HL-60 (cell line): ENCODE measurements at regions not wholly inside any gene's neighbourhood (a gene's known extent, or its start where the extent isn't known, plus 50 kb on each side); places are given as distances from the start of the nearest gene placed in this dataset.
"Not testable (repeated sequence)": the region's sequence is repeated elsewhere in the genome, so short reads cannot be mapped to it uniquely, and the experiment has no call there.

Experiments
- CTCF ChIP-seq: IDR thresholded peaks from one replicate; pipeline ENCODE4 v1.5.1; 2011; ENCODE audit warnings: low read length, control low read depth, inconsistent platforms; ENCODE audit not compliant: insufficient read depth
- POLR2AphosphoS5 ChIP-seq: IDR thresholded peaks from 2 replicates; pipeline ENCODE4 v1.6.1; 2012; ENCODE audit warnings: low read depth

GRCh38 chr2:91476244-91476935 lies 2784.9 kb downstream of the RPIA start:
- TF ChIP-seq CTCF, POLR2AphosphoS5: not testable (repeated sequence)
